ENCODE measurements at regions not wholly inside any gene's neighbourhood (a gene's known extent, or its start where the extent isn't known, plus 50 kb on each side); places are given as distances from the start of the nearest gene placed in this dataset.
"Not testable (repeated sequence)": the region's sequence is repeated elsewhere in the genome, so short reads cannot be mapped to it uniquely, and the experiment has no call there.

DNA sequence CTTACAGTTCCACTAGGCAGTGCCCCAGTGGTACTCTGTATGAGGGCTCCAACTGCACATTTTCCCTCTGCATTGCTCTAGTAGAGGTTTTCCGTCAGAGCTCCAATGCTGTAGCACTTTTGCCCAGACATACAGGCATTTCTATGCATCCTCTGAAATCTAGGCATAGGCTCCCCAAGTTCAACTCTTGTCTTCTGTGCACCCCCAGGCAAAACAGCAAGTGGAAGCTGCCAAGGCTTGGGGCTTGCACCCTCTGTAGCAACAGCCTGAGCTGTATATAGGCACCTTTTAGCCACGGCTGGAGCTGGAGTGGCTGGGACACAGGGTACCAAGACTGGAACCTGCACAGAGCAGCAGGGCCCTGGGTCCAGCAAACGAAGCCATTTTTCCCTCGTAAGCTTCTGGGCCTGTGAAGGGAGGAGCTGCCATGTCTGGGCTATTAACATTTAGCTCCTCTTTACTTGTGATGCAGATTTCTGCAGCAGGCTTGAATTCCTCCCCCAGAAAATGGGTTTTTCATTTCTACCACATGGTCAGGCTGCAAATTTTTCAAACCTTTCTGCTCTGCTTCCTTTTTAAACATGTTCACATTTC lies 596.2 kb upstream of the ADGRB3 start:
- TF ChIP-seq, protein P1, sequence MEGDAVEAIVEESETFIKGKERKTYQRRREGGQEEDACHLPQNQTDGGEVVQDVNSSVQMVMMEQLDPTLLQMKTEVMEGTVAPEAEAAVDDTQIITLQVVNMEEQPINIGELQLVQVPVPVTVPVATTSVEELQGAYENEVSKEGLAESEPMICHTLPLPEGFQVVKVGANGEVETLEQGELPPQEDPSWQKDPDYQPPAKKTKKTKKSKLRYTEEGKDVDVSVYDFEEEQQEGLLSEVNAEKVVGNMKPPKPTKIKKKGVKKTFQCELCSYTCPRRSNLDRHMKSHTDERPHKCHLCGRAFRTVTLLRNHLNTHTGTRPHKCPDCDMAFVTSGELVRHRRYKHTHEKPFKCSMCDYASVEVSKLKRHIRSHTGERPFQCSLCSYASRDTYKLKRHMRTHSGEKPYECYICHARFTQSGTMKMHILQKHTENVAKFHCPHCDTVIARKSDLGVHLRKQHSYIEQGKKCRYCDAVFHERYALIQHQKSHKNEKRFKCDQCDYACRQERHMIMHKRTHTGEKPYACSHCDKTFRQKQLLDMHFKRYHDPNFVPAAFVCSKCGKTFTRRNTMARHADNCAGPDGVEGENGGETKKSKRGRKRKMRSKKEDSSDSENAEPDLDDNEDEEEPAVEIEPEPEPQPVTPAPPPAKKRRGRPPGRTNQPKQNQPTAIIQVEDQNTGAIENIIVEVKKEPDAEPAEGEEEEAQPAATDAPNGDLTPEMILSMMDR (conservative IDR thresholded peaks at IDR 0.05; ENCODE audit: control insufficient read depth, insufficient read depth, low read depth, low read length), result no peak
- no peak overlapping the region for H3K4me3 ChIP-seq (ENCODE audit: control insufficient read depth, low read depth, low read length)
- DNase-seq (ENCODE audit: low read depth), result no peak

DNA sequence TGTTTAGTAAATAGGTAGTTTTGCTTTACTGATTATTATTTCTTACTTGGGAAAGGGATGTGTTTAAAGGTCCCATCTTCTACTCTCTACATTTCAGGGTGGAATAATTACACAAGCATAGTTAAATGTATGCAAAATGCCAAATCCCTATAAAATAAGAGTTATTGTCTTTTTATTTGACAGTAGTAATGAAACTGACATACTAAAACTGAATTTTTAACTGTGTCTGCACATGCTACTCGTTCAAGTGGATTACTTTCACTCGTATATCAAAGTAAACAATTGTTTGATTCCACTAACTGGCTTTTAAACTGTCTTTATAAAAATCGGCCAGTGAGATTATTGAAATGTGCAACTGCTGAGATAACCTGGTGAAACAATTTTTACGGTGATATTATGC lies 602.9 kb upstream of the ADGRB3 start:
- TF ChIP-seq, protein P1 (conservative IDR thresholded peaks at IDR 0.05; ENCODE audit: control insufficient read depth, insufficient read depth, low read depth, low read length), result no peak
- no peak overlapping the region for H3K4me3 ChIP-seq (ENCODE audit: control insufficient read depth, low read depth, low read length)

DNA sequence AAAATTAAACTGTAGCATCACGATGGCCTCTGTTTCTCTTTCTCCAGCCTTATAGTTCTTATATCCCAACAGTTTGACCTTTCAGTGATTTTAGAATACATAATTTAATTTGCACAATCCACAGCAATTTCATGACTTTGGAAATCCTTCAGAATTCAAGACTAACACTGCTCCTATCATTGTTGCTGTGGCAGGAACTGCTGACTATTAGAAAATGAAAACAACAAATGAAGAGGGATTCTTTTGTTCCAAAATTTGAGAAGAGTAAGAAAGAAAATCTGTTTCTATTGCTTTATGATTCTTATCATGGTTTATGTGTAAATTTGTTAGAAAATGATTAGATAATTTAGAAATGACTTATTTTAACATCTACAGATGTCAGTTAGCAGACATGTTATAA lies 604.0 kb upstream of the ADGRB3 start:
- no peak overlapping the region for H3K4me3 ChIP-seq (ENCODE audit: control insufficient read depth, low read depth, low read length)
- no peak for DNase-seq (ENCODE audit: low read depth)
- TF ChIP-seq, protein P1 (conservative IDR thresholded peaks at IDR 0.05; ENCODE audit: control insufficient read depth, insufficient read depth, low read depth, low read length), result no peak

More for the DNA sequence above, 602.9 kb upstream of the ADGRB3 start:
- DNase-seq (ENCODE audit: low read depth), result no peak

DNA sequence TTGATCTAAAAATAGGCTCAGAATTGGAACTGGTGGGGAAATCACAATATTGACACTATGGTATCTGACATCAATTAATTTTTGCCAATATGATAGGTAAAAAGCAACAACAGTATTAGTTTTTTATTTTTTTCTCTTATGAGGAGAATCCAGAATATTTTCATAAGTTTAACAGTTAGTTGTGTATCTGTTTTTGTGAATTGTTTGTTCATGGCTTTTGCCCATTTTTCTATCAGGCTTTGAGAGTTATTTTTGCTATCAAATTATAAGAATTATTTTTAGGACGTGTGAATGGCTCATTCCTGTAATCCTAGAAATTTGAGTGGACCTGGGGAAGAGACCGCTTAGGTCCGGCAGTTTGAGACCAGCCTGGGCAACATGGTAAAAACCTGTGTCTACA lies 608.6 kb upstream of the ADGRB3 start:
- no peak for DNase-seq (ENCODE audit: low read depth)
- TF ChIP-seq, protein P1 (conservative IDR thresholded peaks at IDR 0.05; ENCODE audit: control insufficient read depth, insufficient read depth, low read depth, low read length), result no peak
- H3K4me3 ChIP-seq (ENCODE audit: control insufficient read depth, low read depth, low read length), result no peak overlapping the region

DNA sequence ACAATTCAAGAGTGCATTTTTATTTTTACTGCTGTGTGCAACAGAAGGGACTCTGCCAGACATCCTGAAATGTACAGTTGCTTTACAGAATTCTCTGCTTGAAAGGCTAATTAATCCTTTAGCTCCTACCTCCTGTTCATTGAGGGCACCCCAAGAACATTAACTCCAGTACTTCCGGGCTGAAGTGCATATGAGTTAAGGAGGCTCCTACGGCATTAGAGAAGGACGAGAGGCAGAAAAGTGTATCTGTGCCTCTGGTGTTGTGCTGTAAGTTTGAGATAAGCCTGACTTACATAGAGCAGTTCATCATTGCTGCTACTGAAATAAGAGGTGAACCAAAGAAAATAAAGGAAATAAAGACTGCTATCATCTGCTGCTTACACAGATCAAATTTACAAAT lies 609.3 kb upstream of the ADGRB3 start:
- TF ChIP-seq, protein P1 (conservative IDR thresholded peaks at IDR 0.05; ENCODE audit: control insufficient read depth, insufficient read depth, low read depth, low read length), result no peak
- DNase-seq (ENCODE audit: low read depth), result no peak
- H3K4me3 ChIP-seq (ENCODE audit: control insufficient read depth, low read depth, low read length), result no peak overlapping the region

DNA sequence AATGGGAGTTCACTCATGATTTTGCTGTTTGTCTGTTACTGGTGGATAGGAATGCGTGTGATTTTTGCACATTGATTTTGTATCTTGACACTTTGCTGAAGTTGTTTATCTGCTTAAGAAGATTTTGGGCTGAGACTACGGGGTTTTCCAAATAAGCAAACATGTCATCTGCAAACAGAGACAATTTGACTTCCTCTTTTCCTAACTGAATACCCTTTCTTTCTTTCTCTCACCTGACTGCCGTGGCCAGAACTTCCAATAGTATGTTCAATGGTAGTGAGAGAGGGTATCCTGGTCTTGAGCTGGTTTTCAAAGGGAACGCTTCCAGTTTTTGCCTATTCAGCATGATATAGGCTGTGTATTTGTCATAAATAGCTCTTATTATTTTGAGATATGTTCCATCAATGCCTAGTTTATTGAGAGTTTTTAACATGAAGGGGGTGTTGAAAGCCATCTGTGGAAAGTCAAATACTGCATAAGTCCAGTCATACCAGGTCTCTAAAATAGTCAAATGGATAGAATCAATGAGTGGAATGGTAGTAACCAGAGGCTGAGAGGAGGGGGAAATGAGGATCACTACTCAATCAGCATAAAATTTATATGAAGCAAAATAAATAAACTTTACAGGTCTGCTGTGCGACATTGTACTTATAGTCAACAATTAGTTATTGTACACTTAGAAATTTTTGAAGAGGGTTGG lies 610.4 kb upstream of the ADGRB3 start:
- no peak overlapping the region for H3K4me3 ChIP-seq (ENCODE audit: control insufficient read depth, low read depth, low read length)
- no peak for DNase-seq (ENCODE audit: low read depth)
- TF ChIP-seq, protein P1 (conservative IDR thresholded peaks at IDR 0.05; ENCODE audit: control insufficient read depth, insufficient read depth, low read depth, low read length), result no peak

DNA sequence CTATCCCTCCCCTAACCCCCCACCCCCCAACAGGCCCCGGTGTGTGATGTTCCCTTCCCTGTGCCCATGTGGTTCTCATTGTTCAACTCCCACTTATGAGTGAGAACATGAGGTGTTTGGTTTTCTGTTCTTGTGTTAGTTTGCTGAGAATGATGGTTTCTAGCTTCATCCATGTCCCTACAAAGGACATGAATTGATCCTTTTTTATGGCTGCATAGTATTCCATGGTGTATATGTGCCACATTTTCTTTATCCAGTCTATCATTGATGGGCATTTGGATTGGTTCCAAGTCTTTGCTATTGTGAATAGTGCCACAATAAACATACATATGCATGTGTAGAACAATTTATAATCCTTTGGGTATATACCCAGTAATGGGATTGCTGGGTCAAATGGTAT lies 612.1 kb upstream of the ADGRB3 start:
- H3K4me3 ChIP-seq (ENCODE audit: control insufficient read depth, low read depth, low read length); DNase-seq (ENCODE audit: low read depth): not testable (repeated sequence)
